ENCODE measurements at regions not wholly inside any gene's neighbourhood (a gene's known extent, or its start where the extent isn't known, plus 50 kb on each side); places are given as distances from the start of the nearest gene placed in this dataset.

GRCh38 chr2:79320871-79321270 lies 161.3 kb upstream of the REG3A start:
- WGBS (ENCODE audit: extremely low coverage, insufficient coverage, insufficient read length) = no CpG with 5 or more reads among the region's 1 CpG
- Histone ChIP-seq H4K12ac (ENCODE audit: low read depth, low read length) (no peak overlapping the region), H3K18ac (ENCODE audit: low read length) (no peak overlapping the region), H4K91ac (ENCODE audit: low read depth, low read length) (no peak overlapping the region), H3K23ac (ENCODE audit: low read length) (no peak overlapping the region), H2BK120ac (ENCODE audit: insufficient read depth, low read length, poor library complexity) (no peak overlapping the region), H3K4me3 (ENCODE audit: low read depth, low read length) (no peak overlapping the region), H2BK12ac (ENCODE audit: low read length) (no peak overlapping the region), H3K79me1 (ENCODE audit: low read length) (no peaks in the 10 kb centered on the region), H3K14ac (ENCODE audit: low read length) (no peak overlapping the region), H3K36me3 (ENCODE audit: control insufficient read depth in 1 of 2, insufficient read depth in 2 of 2, low read length in 2 of 2) (no peaks in the 10 kb centered on the region), H3K9ac (ENCODE audit: low read length) (no peak overlapping the region), H3K79me2 (ENCODE audit: control insufficient read depth, insufficient read depth, low read length, poor library complexity) (no peaks in the 10 kb centered on the region), H3K27me3 (ENCODE audit: insufficient read depth, low read length) (no peaks in the 10 kb centered on the region), H2AFZ (ENCODE audit: insufficient read depth, low read length, poor library complexity) (no peak overlapping the region), H2AK5ac (ENCODE audit: low read length) (no peak overlapping the region), H3K27ac (ENCODE audit: low read depth, low read length) (no peak overlapping the region), H3K9me3 (ENCODE audit: insufficient read depth, low read depth, low read length) (peaks cover 2% of the 10 kb centered on the region), H2BK5ac (ENCODE audit: low read depth, low read length, poor library complexity) (no peak overlapping the region), H4K8ac (ENCODE audit: low read depth, low read length) (no peak overlapping the region), H3K4me1 (ENCODE audit: control insufficient read depth in 1 of 2, insufficient read depth in 2 of 2, low read length in 2 of 2) (no peaks in the 10 kb centered on the region), H3K4ac (ENCODE audit: low read depth, low read length) (no peak overlapping the region), H3K4me2 (ENCODE audit: low read length) (no peak overlapping the region)
- no peak for DNase-seq

- H2AK5ac ChIP-seq (ENCODE audit: low read length) = no peak overlapping the region
- H3K4me2 ChIP-seq (ENCODE audit: low read length) = no peak overlapping the region
- H2AFZ ChIP-seq (ENCODE audit: insufficient read depth, low read length, poor library complexity) = no peak overlapping the region
- H3K27me3 ChIP-seq (ENCODE audit: insufficient read depth, low read length) = no peaks in the 10 kb centered on the region
- H2BK5ac ChIP-seq (ENCODE audit: low read depth, low read length, poor library complexity) = no peak overlapping the region
- peaks cover 1% of the 10 kb centered on the region for H3K9me3 ChIP-seq (ENCODE audit: insufficient read depth, low read depth, low read length)
- WGBS (ENCODE audit: extremely low coverage, insufficient coverage, insufficient read length) = no CpG with 5 or more reads among the region's 2 CpGs
- H4K12ac ChIP-seq (ENCODE audit: low read depth, low read length) = no peak overlapping the region
- H3K27ac ChIP-seq (ENCODE audit: low read depth, low read length) = no peak overlapping the region
- H3K4me3 ChIP-seq (ENCODE audit: low read depth, low read length) = no peak overlapping the region
- H3K79me1 ChIP-seq (ENCODE audit: low read length) = no peaks in the 10 kb centered on the region
- H3K4me1 ChIP-seq (ENCODE audit: control insufficient read depth in 1 of 2, insufficient read depth in 2 of 2, low read length in 2 of 2) = no peaks in the 10 kb centered on the region
- H4K91ac ChIP-seq (ENCODE audit: low read depth, low read length) = no peak overlapping the region
- H4K8ac ChIP-seq (ENCODE audit: low read depth, low read length) = no peak overlapping the region
- no peak for DNase-seq
- H3K23ac ChIP-seq (ENCODE audit: low read length) = no peak overlapping the region
- no peak overlapping the region for H2BK120ac ChIP-seq (ENCODE audit: insufficient read depth, low read length, poor library complexity)
- no peak overlapping the region for H3K18ac ChIP-seq (ENCODE audit: low read length)
- H3K14ac ChIP-seq (ENCODE audit: low read length) = no peak overlapping the region
- no peaks in the 10 kb centered on the region for H3K79me2 ChIP-seq (ENCODE audit: control insufficient read depth, insufficient read depth, low read length, poor library complexity)
- H3K4ac ChIP-seq (ENCODE audit: low read depth, low read length) = no peak overlapping the region
- H2BK12ac ChIP-seq (ENCODE audit: low read length) = no peak overlapping the region
- H3K36me3 ChIP-seq (ENCODE audit: control insufficient read depth in 1 of 2, insufficient read depth in 2 of 2, low read length in 2 of 2) = no peaks in the 10 kb centered on the region
- no peak overlapping the region for H3K9ac ChIP-seq (ENCODE audit: low read length)
Measured at GRCh38 chr2:79294994-79295393, 135.4 kb upstream of the REG3A start.

DNA sequence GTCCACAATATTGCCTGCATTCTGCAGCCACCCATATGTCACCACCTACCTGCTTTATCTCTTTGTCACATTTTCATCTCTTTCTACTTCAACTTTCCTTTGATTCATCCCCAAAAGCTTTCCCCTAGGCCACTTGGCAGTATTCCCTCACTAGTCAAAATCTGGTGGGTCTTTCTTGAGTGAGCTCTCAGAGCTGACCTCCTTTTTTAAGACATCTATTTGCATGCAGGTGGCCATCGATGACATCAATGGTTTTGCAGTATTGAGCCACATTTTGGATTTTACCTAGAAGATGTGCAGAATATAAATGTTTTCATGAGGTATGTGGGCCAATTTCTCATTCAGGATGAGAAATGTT lies 133.4 kb upstream of the REG3A start:
- Histone ChIP-seq H3K27ac (ENCODE audit: low read depth, low read length) (no peak overlapping the region), H3K23ac (ENCODE audit: low read length) (no peak overlapping the region), H3K9ac (ENCODE audit: low read length) (no peak overlapping the region), H3K4me2 (ENCODE audit: low read length) (no peak overlapping the region), H2BK120ac (ENCODE audit: insufficient read depth, low read length, poor library complexity) (no peak overlapping the region), H2AK5ac (ENCODE audit: low read length) (no peak overlapping the region), H4K91ac (ENCODE audit: low read depth, low read length) (no peak overlapping the region), H3K36me3 (ENCODE audit: control insufficient read depth in 1 of 2, insufficient read depth in 2 of 2, low read length in 2 of 2) (no peaks in the 10 kb centered on the region), H2BK12ac (ENCODE audit: low read length) (no peak overlapping the region), H3K4me1 (ENCODE audit: control insufficient read depth in 1 of 2, insufficient read depth in 2 of 2, low read length in 2 of 2) (no peaks in the 10 kb centered on the region), H3K4ac (ENCODE audit: low read depth, low read length) (no peak overlapping the region), H3K4me3 (ENCODE audit: low read depth, low read length) (no peak overlapping the region), H2AFZ (ENCODE audit: insufficient read depth, low read length, poor library complexity) (no peak overlapping the region), H3K79me2 (ENCODE audit: control insufficient read depth, insufficient read depth, low read length, poor library complexity) (no peaks in the 10 kb centered on the region), H3K9me3 (ENCODE audit: insufficient read depth, low read depth, low read length) (peaks cover 1% of the 10 kb centered on the region), H3K14ac (ENCODE audit: low read length) (no peak overlapping the region), H3K79me1 (ENCODE audit: low read length) (no peaks in the 10 kb centered on the region), H3K18ac (ENCODE audit: low read length) (no peak overlapping the region), H4K8ac (ENCODE audit: low read depth, low read length) (no peak overlapping the region), H2BK5ac (ENCODE audit: low read depth, low read length, poor library complexity) (no peak overlapping the region), H4K12ac (ENCODE audit: low read depth, low read length) (no peak overlapping the region), H3K27me3 (ENCODE audit: insufficient read depth, low read length) (no peaks in the 10 kb centered on the region)
- WGBS (ENCODE audit: extremely low coverage, insufficient coverage, insufficient read length) = no CpG with 5 or more reads among the region's 1 CpG
- no peak for DNase-seq

GRCh38 chr2:79292239-79292957 lies 132.8 kb upstream of the REG3A start:
- no peak for DNase-seq
- H3K14ac ChIP-seq (ENCODE audit: low read length) = no peak overlapping the region
- no peak overlapping the region for H2BK120ac ChIP-seq (ENCODE audit: insufficient read depth, low read length, poor library complexity)
- no peak overlapping the region for H3K4ac ChIP-seq (ENCODE audit: low read depth, low read length)
- H2BK5ac ChIP-seq (ENCODE audit: low read depth, low read length, poor library complexity) = no peak overlapping the region
- no peak overlapping the region for H2AFZ ChIP-seq (ENCODE audit: insufficient read depth, low read length, poor library complexity)
- no peak overlapping the region for H3K23ac ChIP-seq (ENCODE audit: low read length)
- H4K12ac ChIP-seq (ENCODE audit: low read depth, low read length) = no peak overlapping the region
- WGBS (ENCODE audit: extremely low coverage, insufficient coverage, insufficient read length) = no CpG with 5 or more reads among the region's 1 CpG
- H3K9me3 ChIP-seq (ENCODE audit: insufficient read depth, low read depth, low read length) = peaks cover 1% of the 10 kb centered on the region
- no peak overlapping the region for H2AK5ac ChIP-seq (ENCODE audit: low read length)
- H3K36me3 ChIP-seq (ENCODE audit: control insufficient read depth in 1 of 2, insufficient read depth in 2 of 2, low read length in 2 of 2) = no peaks in the 10 kb centered on the region
- H3K27ac ChIP-seq (ENCODE audit: low read depth, low read length) = no peak overlapping the region
- H3K79me2 ChIP-seq (ENCODE audit: control insufficient read depth, insufficient read depth, low read length, poor library complexity) = no peaks in the 10 kb centered on the region
- H4K91ac ChIP-seq (ENCODE audit: low read depth, low read length) = no peak overlapping the region
- H3K9ac ChIP-seq (ENCODE audit: low read length) = no peak overlapping the region
- no peak overlapping the region for H3K18ac ChIP-seq (ENCODE audit: low read length)
- H3K4me3 ChIP-seq (ENCODE audit: low read depth, low read length) = no peak overlapping the region
- H3K4me2 ChIP-seq (ENCODE audit: low read length) = no peak overlapping the region
- no peaks in the 10 kb centered on the region for H3K27me3 ChIP-seq (ENCODE audit: insufficient read depth, low read length)
- no peaks in the 10 kb centered on the region for H3K4me1 ChIP-seq (ENCODE audit: control insufficient read depth in 1 of 2, insufficient read depth in 2 of 2, low read length in 2 of 2)
- no peak overlapping the region for H2BK12ac ChIP-seq (ENCODE audit: low read length)
- no peak overlapping the region for H4K8ac ChIP-seq (ENCODE audit: low read depth, low read length)
- no peaks in the 10 kb centered on the region for H3K79me1 ChIP-seq (ENCODE audit: low read length)

All from trophoblast cell (in vitro differentiated cells and primary cell).